Naive thymus-derived CD4-positive, alpha-beta T cell (primary cell): ENCODE measurements at regions not wholly inside any gene's neighbourhood (a gene's known extent, or its start where the extent isn't known, plus 50 kb on each side); places are given as distances from the start of the nearest gene placed in this dataset.

Experiments used
- ATAC-seq: fragments of 150-1000 bp; cut with Tn5 transposase; 2 replicates; pipeline ENCODE4 v1.10.0; 2021; ENCODE audit warnings: mild to moderate bottlenecking, moderate library complexity
- CTCF ChIA-PET: fragments of 350-600 bp; sonication (Branson Sonifier 250); formaldehyde crosslinking; loops from one replicate; lab custom pipeline; 2021; ENCODE audit warnings: antibody characterized with exemption; lab: Charles Lee
- POLR2A ChIA-PET: fragments of 350-600 bp; sonication (Branson Sonifier 250); formaldehyde crosslinking; loops from one replicate; lab custom pipeline; 2021; ENCODE audit warnings: antibody characterized with exemption, inconsistent platforms; lab: Charles Lee
- DNase-seq, 9 donors: peaks; one replicate each; pipeline versions ENCODE4 v3.0.0 to v3.0.0-alpha.2; 2020 to 2022; ENCODE audit warnings: mixed read lengths in 1 of 9
- H3K27ac ChIP-seq: one replicate; pipeline ENCODE4 v1.7.0; 2013; ENCODE audit warnings: mild to moderate bottlenecking, low read depth, low read length, moderate library complexity
- H3K27me3 ChIP-seq, 2 donors: one replicate each; pipeline ENCODE4 v1.7.0; 2013; ENCODE audit warnings: low read length in 2 of 2, mild to moderate bottlenecking in 2 of 2, moderate library complexity in 2 of 2; ENCODE audit not compliant: control insufficient read depth in 2 of 2, insufficient read depth in 2 of 2
- H3K36me3 ChIP-seq, 3 experiments: 1 replicate in 2 of 3; 2 replicates in 1 of 3; pipeline ENCODE4 v1.7.0; 2013; ENCODE audit warnings: low read length in 3 of 3, mild to moderate bottlenecking in 3 of 3, moderate library complexity in 1 of 3; ENCODE audit not compliant: insufficient read depth in 3 of 3, control insufficient read depth in 2 of 3
- H3K4me1 ChIP-seq, 2 donors: one replicate each; pipeline ENCODE4 v1.7.0; 2013; ENCODE audit warnings: low read length in 2 of 2, mild to moderate bottlenecking in 2 of 2, moderate library complexity in 1 of 2; ENCODE audit not compliant: control insufficient read depth in 2 of 2, insufficient read depth in 2 of 2
- H3K4me3 ChIP-seq: 2 replicates; pipeline ENCODE4 v1.7.0; 2013; ENCODE audit warnings: mild to moderate bottlenecking, low read length
- H3K9me3 ChIP-seq, 3 experiments: 1 replicate in 2 of 3; 2 replicates in 1 of 3; pipeline ENCODE4 v1.7.0; 2013; ENCODE audit warnings: low read length in 3 of 3; ENCODE audit not compliant: control insufficient read depth in 2 of 3
- H3K27ac Mint-ChIP-seq, 9 donors: one replicate each; pipeline ENCODE4 v1.8.0; 2020 to 2022; ENCODE audit warnings: mixed read lengths in 9 of 9, mild to moderate bottlenecking in 8 of 9, moderate library complexity in 5 of 9, inconsistent platforms in 2 of 9
- H3K27me3 Mint-ChIP-seq, 5 donors: one replicate each; pipeline ENCODE4 v1.8.0; 2021 to 2022; ENCODE audit warnings: mixed read lengths in 5 of 5, mild to moderate bottlenecking in 1 of 5
- H3K36me3 Mint-ChIP-seq, 5 donors: one replicate each; pipeline ENCODE4 v1.8.0; 2020 to 2022; ENCODE audit warnings: mixed read lengths in 5 of 5, mild to moderate bottlenecking in 3 of 5, inconsistent platforms in 1 of 5
- H3K4me1 Mint-ChIP-seq, 7 donors: one replicate each; pipeline ENCODE4 v1.8.0; 2020 to 2022; ENCODE audit warnings: mixed read lengths in 7 of 7, mild to moderate bottlenecking in 3 of 7, inconsistent platforms in 1 of 7
- H3K4me3 Mint-ChIP-seq, 10 donors: one replicate each; pipeline ENCODE4 v1.8.0; 2020 to 2022; ENCODE audit warnings: mild to moderate bottlenecking in 10 of 10, mixed read lengths in 10 of 10, moderate library complexity in 6 of 10, inconsistent platforms in 2 of 10
- H3K9me3 Mint-ChIP-seq, 11 donors: one replicate each; pipeline ENCODE4 v1.8.0; 2020 to 2022; ENCODE audit warnings: mixed read lengths in 11 of 11, mild to moderate bottlenecking in 4 of 11, inconsistent platforms in 1 of 11, moderate library complexity in 1 of 11
- intact Hi-C, 2 donors: fragments of 100-400 bp; cut with micrococcal nuclease; formaldehyde crosslinking; loops; one replicate each; pipeline ENCODE4 v1.15.1; 2023

GRCh38 chr2:107405261-107405660, 421.4 kb upstream of the RGPD4 start:
- peaks cover 0 to 4% (median 0%) of the 10 kb centered on the region in 11 donors for H3K9me3 Mint-ChIP-seq
- ATAC-seq: no peak
- no peak for DNase-seq
- Histone ChIP-seq H3K27me3 (no peaks in the 10 kb centered on the region), H3K9me3 (no peaks in the 10 kb centered on the region), H3K4me3 (no peak overlapping the region), H3K27ac (no peak overlapping the region), H3K36me3 (no peaks in the 10 kb centered on the region), H3K4me1 (no peaks in the 10 kb centered on the region)
- no peak overlapping the region for H3K4me3 Mint-ChIP-seq
- peaks cover 0 to 4% (median 0%) of the 10 kb centered on the region in 7 donors for H3K4me1 Mint-ChIP-seq
- ChIA-PET POLR2A (no interaction called here), CTCF (no interaction called here)
- no peaks in the 10 kb centered on the region for H3K27me3 Mint-ChIP-seq
- intact Hi-C loops: no loop called here
- H3K27ac Mint-ChIP-seq: no peak overlapping the region
- no peaks in the 10 kb centered on the region for H3K36me3 Mint-ChIP-seq

GRCh38 chr2:107407017-107407416, 419.7 kb upstream of the RGPD4 start:
- H3K27ac ChIP-seq: no peak overlapping the region
- H3K4me3 Mint-ChIP-seq: no peak overlapping the region
- H3K27me3 Mint-ChIP-seq: no peaks in the 10 kb centered on the region
- ChIA-PET POLR2A (no interaction called here), CTCF (no interaction called here)
- H3K36me3 Mint-ChIP-seq: no peaks in the 10 kb centered on the region
- H3K9me3 ChIP-seq: no peaks in the 10 kb centered on the region
- H3K4me1 ChIP-seq: no peaks in the 10 kb centered on the region
- peaks cover 0 to 4% (median 0%) of the 10 kb centered on the region in 7 donors for H3K4me1 Mint-ChIP-seq
- intact Hi-C loops: no loop called here
- DNase-seq (no peak), ATAC-seq (no peak)
- H3K27me3 ChIP-seq: no peaks in the 10 kb centered on the region
- no peaks in the 10 kb centered on the region for H3K36me3 ChIP-seq
- no peak overlapping the region for H3K4me3 ChIP-seq
- peaks cover 0 to 4% (median 0%) of the 10 kb centered on the region in 11 donors for H3K9me3 Mint-ChIP-seq
- H3K27ac Mint-ChIP-seq: no peak overlapping the region

GRCh38 chr2:107407974-107408373, 418.7 kb upstream of the RGPD4 start:
- H3K4me1 Mint-ChIP-seq: no peaks in the 10 kb centered on the region
- intact Hi-C loops: no loop called here
- H3K36me3 ChIP-seq: no peaks in the 10 kb centered on the region

GRCh38 chr2:107411267-107411666, 415.4 kb upstream of the RGPD4 start:
- no peaks in the 10 kb centered on the region for H3K27me3 Mint-ChIP-seq

More at GRCh38 chr2:107407974-107408373, 418.7 kb upstream of the RGPD4 start:
- ChIA-PET POLR2A (no interaction called here), CTCF (no interaction called here)
- Mint-ChIP-seq H3K9me3 (peaks cover 0 to 4% (median 0%) of the 10 kb centered on the region in 11 donors), H3K36me3 (no peaks in the 10 kb centered on the region), H3K4me3 (no peak overlapping the region), H3K27ac (no peak overlapping the region), H3K27me3 (no peaks in the 10 kb centered on the region)
- no peaks in the 10 kb centered on the region for H3K27me3 ChIP-seq
- H3K27ac ChIP-seq: no peak overlapping the region
- no peaks in the 10 kb centered on the region for H3K9me3 ChIP-seq
- no peak overlapping the region for H3K4me3 ChIP-seq
- ATAC-seq (no peak), DNase-seq (no peak)
- H3K4me1 ChIP-seq: no peaks in the 10 kb centered on the region

GRCh38 chr2:107412209-107412904, 414.3 kb upstream of the RGPD4 start:
- ChIA-PET POLR2A (no interaction called here), CTCF (no interaction called here)
- Histone ChIP-seq H3K27ac (no peak overlapping the region), H3K4me3 (no peak overlapping the region), H3K36me3 (no peaks in the 10 kb centered on the region), H3K9me3 (no peaks in the 10 kb centered on the region), H3K4me1 (no peaks in the 10 kb centered on the region), H3K27me3 (no peaks in the 10 kb centered on the region)
- Mint-ChIP-seq H3K27me3 (no peaks in the 10 kb centered on the region), H3K4me1 (no peaks in the 10 kb centered on the region), H3K9me3 (peaks cover 0 to 15% (median 4%) of the 10 kb centered on the region in 11 donors), H3K27ac (no peak overlapping the region), H3K36me3 (no peaks in the 10 kb centered on the region), H3K4me3 (no peak overlapping the region)
- DNase-seq (no peak), ATAC-seq (no peak)
- intact Hi-C loops: no loop called here

More at GRCh38 chr2:107411267-107411666, 415.4 kb upstream of the RGPD4 start:
- DNase-seq: no peak
- CTCF ChIA-PET: no interaction called here
- Histone ChIP-seq H3K27ac (no peak overlapping the region), H3K9me3 (no peaks in the 10 kb centered on the region), H3K36me3 (no peaks in the 10 kb centered on the region), H3K4me3 (no peak overlapping the region), H3K27me3 (no peaks in the 10 kb centered on the region), H3K4me1 (no peaks in the 10 kb centered on the region)
- no peaks in the 10 kb centered on the region for H3K4me1 Mint-ChIP-seq
- no peak overlapping the region for H3K27ac Mint-ChIP-seq
- no peak for ATAC-seq
- intact Hi-C loops: no loop called here
- H3K9me3 Mint-ChIP-seq: peaks cover 0 to 4% (median 2%) of the 10 kb centered on the region in 11 donors
- no peak overlapping the region for H3K4me3 Mint-ChIP-seq
- no peaks in the 10 kb centered on the region for H3K36me3 Mint-ChIP-seq
- POLR2A ChIA-PET: no interaction called here

GRCh38 chr2:107412981-107413380, 413.7 kb upstream of the RGPD4 start:
- no peak for DNase-seq

GRCh38 chr2:107414376-107414775, 412.3 kb upstream of the RGPD4 start:
- H3K4me3 Mint-ChIP-seq: no peak overlapping the region
- no peak overlapping the region for H3K27ac Mint-ChIP-seq
- H3K27me3 ChIP-seq: no peaks in the 10 kb centered on the region
- no peaks in the 10 kb centered on the region for H3K36me3 Mint-ChIP-seq
- H3K4me1 ChIP-seq: no peaks in the 10 kb centered on the region
- ChIA-PET CTCF (no interaction called here), POLR2A (no interaction called here)
- no peaks in the 10 kb centered on the region for H3K9me3 ChIP-seq
- no peaks in the 10 kb centered on the region for H3K4me1 Mint-ChIP-seq
- intact Hi-C loops: no loop called here
- H3K4me3 ChIP-seq: no peak overlapping the region
- no peak overlapping the region for H3K27ac ChIP-seq
- no peaks in the 10 kb centered on the region for H3K27me3 Mint-ChIP-seq
- no peaks in the 10 kb centered on the region for H3K36me3 ChIP-seq
- DNase-seq: no peak
- no peak for ATAC-seq
- H3K9me3 Mint-ChIP-seq: peaks cover 0 to 18% (median 4%) of the 10 kb centered on the region in 11 donors

More at GRCh38 chr2:107412981-107413380, 413.7 kb upstream of the RGPD4 start:
- ATAC-seq: no peak
- Mint-ChIP-seq H3K9me3 (peaks cover 0 to 17% (median 4%) of the 10 kb centered on the region in 11 donors), H3K36me3 (no peaks in the 10 kb centered on the region), H3K27me3 (no peaks in the 10 kb centered on the region), H3K4me1 (no peaks in the 10 kb centered on the region), H3K27ac (no peak overlapping the region), H3K4me3 (no peak overlapping the region)
- Histone ChIP-seq H3K36me3 (no peaks in the 10 kb centered on the region), H3K27me3 (no peaks in the 10 kb centered on the region), H3K9me3 (no peaks in the 10 kb centered on the region), H3K27ac (no peak overlapping the region), H3K4me3 (no peak overlapping the region), H3K4me1 (no peaks in the 10 kb centered on the region)
- intact Hi-C loops: no loop called here
- POLR2A ChIA-PET: no interaction called here
- CTCF ChIA-PET: no interaction called here
